Loucy (cell line): ENCODE measurements at regions not wholly inside any gene's neighbourhood (a gene's known extent, or its start where the extent isn't known, plus 50 kb on each side); places are given as distances from the start of the nearest gene placed in this dataset.

Experiments used
- H2AFZ ChIP-seq: fragments of 200-600 bp; sonication (generic); 2 replicates; pipeline ENCODE4 v1.6.0; 2016; ENCODE audit warnings: antibody characterized with exemption, mild to moderate bottlenecking, low read length, moderate library complexity
- H3F3A ChIP-seq: fragments of 200-600 bp; 2 replicates; pipeline ENCODE4 v1.6.0; 2016; ENCODE audit warnings: antibody characterized with exemption, low read depth, mild to moderate bottlenecking
- H3K27me3 ChIP-seq: fragments of 200-600 bp; sonication (generic); 2 replicates; pipeline ENCODE4 v1.6.1; 2014; ENCODE audit warnings: low read length, mild to moderate bottlenecking; ENCODE audit not compliant: insufficient read depth, poor library complexity, severe bottlenecking
- H3K36me3 ChIP-seq: fragments of 200-600 bp; sonication (generic); 2 replicates; pipeline ENCODE4 v1.6.1; 2016; ENCODE audit warnings: low read length; ENCODE audit not compliant: insufficient read depth
- H3K4me1 ChIP-seq: fragments of 200-600 bp; sonication (generic); 2 replicates; pipeline ENCODE4 v1.5.1; 2014; ENCODE audit warnings: low read length, mild to moderate bottlenecking; ENCODE audit not compliant: insufficient read depth, poor library complexity, severe bottlenecking
- H3K4me2 ChIP-seq: fragments of 200-600 bp; sonication (generic); 2 replicates; pipeline ENCODE4 v1.6.0; 2014; ENCODE audit warnings: antibody characterized with exemption, low read length, low read depth, mild to moderate bottlenecking; ENCODE audit not compliant: poor library complexity, severe bottlenecking
- H3K4me3 ChIP-seq: fragments of 200-600 bp; sonication (generic); 2 replicates; pipeline ENCODE4 v1.5.1; 2014; ENCODE audit warnings: low read length, mild to moderate bottlenecking, mixed read lengths; ENCODE audit not compliant: poor library complexity, severe bottlenecking
- H3K79me2 ChIP-seq: fragments of 200-600 bp; sonication (generic); 2 replicates; pipeline ENCODE4 v1.6.1; 2014; ENCODE audit warnings: low read length; ENCODE audit not compliant: insufficient read depth
- H3K9ac ChIP-seq: fragments of 200-600 bp; sonication (generic); 2 replicates; pipeline ENCODE4 v1.6.0; 2014; ENCODE audit warnings: mild to moderate bottlenecking, low read depth, low read length, moderate library complexity; ENCODE audit not compliant: poor library complexity, severe bottlenecking
- H3K9me2 ChIP-seq: fragments of 200-600 bp; sonication (generic); replicated peaks from 2 replicates; pipeline ENCODE4 v1.6.1; 2016; ENCODE audit warnings: low read depth, low read length, mixed read lengths
- H3K9me3 ChIP-seq: fragments of 200-600 bp; sonication (generic); 2 replicates; pipeline ENCODE4 v1.6.1; 2014; ENCODE audit warnings: mild to moderate bottlenecking, antibody characterized with exemption, low read length, low read depth; ENCODE audit not compliant: insufficient read depth
- H4K20me1 ChIP-seq: fragments of 200-600 bp; sonication (generic); 2 replicates; pipeline ENCODE4 v1.6.0; 2014; ENCODE audit warnings: antibody characterized with exemption, low read length, mild to moderate bottlenecking; ENCODE audit not compliant: insufficient read depth, poor library complexity, severe bottlenecking
- CTCF ChIP-seq: fragments of 200-600 bp; sonication (generic); conservative IDR thresholded peaks from 2 replicates; pipeline ENCODE4 v1.5.1; 2014; ENCODE audit warnings: mild to moderate bottlenecking, antibody characterized with exemption, low read length
- EZH2phosphoT487 ChIP-seq: fragments of 200-600 bp; IDR thresholded peaks from 2 replicates; pipeline ENCODE4 v1.6.1; 2018; ENCODE audit warnings: antibody characterized with exemption, mild to moderate bottlenecking, moderate library complexity, borderline replicate concordance

- Histone ChIP-seq H3K9ac (no peak overlapping the region), H3K36me3 (no peaks in the 10 kb centered on the region), H2AFZ (no peak overlapping the region), H3K9me3 (no peaks in the 10 kb centered on the region), H3K4me1 (no peaks in the 10 kb centered on the region), H4K20me1 (no peaks in the 10 kb centered on the region), H3F3A (no peaks in the 10 kb centered on the region), H3K79me2 (no peaks in the 10 kb centered on the region), H3K9me2 (no peaks in the 10 kb centered on the region), H3K4me2 (no peak overlapping the region), H3K4me3 (no peak overlapping the region), H3K27me3 (no peaks in the 10 kb centered on the region)
- TF ChIP-seq CTCF, result no peak
- no peak for TF ChIP-seq EZH2phosphoT487
These were observed 634.0 kb upstream of the PTCHD4 start for GRCh38 chr6:48744948-48745347.

- no peaks in the 10 kb centered on the region for H3K36me3 ChIP-seq
- H3K27me3 ChIP-seq, result no peaks in the 10 kb centered on the region
- no peaks in the 10 kb centered on the region for H3F3A ChIP-seq
- H3K9ac ChIP-seq, result no peak overlapping the region
- no peak for TF ChIP-seq EZH2phosphoT487
- TF ChIP-seq CTCF, result no peak
- H3K4me3 ChIP-seq, result no peak overlapping the region
- no peak overlapping the region for H2AFZ ChIP-seq
- no peaks in the 10 kb centered on the region for H3K4me1 ChIP-seq
- H3K79me2 ChIP-seq, result no peaks in the 10 kb centered on the region
- H3K9me3 ChIP-seq, result no peaks in the 10 kb centered on the region
- no peak overlapping the region for H3K4me2 ChIP-seq
- no peaks in the 10 kb centered on the region for H3K9me2 ChIP-seq
- no peaks in the 10 kb centered on the region for H4K20me1 ChIP-seq
These were observed 632.7 kb upstream of the PTCHD4 start for GRCh38 chr6:48743738-48744137.

- no peak overlapping the region for H3K9ac ChIP-seq
These were observed 625.7 kb upstream of the PTCHD4 start for GRCh38 chr6:48736501-48737206.

More at GRCh38 chr6:48736501-48737206, 625.7 kb upstream of the PTCHD4 start:
- Histone ChIP-seq H3K79me2 (no peaks in the 10 kb centered on the region), H2AFZ (no peak overlapping the region), H3F3A (no peaks in the 10 kb centered on the region), H3K36me3 (no peaks in the 10 kb centered on the region), H4K20me1 (no peaks in the 10 kb centered on the region), H3K4me2 (no peak overlapping the region), H3K9me3 (no peaks in the 10 kb centered on the region), H3K4me1 (no peaks in the 10 kb centered on the region), H3K27me3 (no peaks in the 10 kb centered on the region), H3K9me2 (no peaks in the 10 kb centered on the region), H3K4me3 (no peak overlapping the region)
- TF ChIP-seq EZH2phosphoT487 (no peak), CTCF (no peak)
